ENCODE measurements at regions not wholly inside any gene's neighbourhood (a gene's known extent, or its start where the extent isn't known, plus 50 kb on each side); places are given as distances from the start of the nearest gene placed in this dataset.
A peak's percentile ranks its signal among the peaks of the same experiment; 100 is the strongest.

- no peaks in the 10 kb centered on the region for H3K4me1 ChIP-seq (ENCODE audit: insufficient read depth, low read length)
- no peaks in the 10 kb centered on the region for H3K27me3 ChIP-seq (ENCODE audit: insufficient read depth, low read length)
- no peaks in the 10 kb centered on the region for H3K9me3 ChIP-seq (ENCODE audit: control insufficient read depth in 1 of 2, low read length in 2 of 2)
- no peaks in the 10 kb centered on the region for H3K36me3 ChIP-seq (ENCODE audit: insufficient read depth, low read length)
- H3K4me3 ChIP-seq (ENCODE audit: low read length in 2 of 2) = no peak overlapping the region
- Mint-ChIP-seq H3K9me3 (peaks cover 0 to 5% (median 0%) of the 10 kb centered on the region in 8 donors), H3K27me3 (peaks cover 4 to 6% of the 10 kb centered on the region in 2 donors), H3K27ac (no peak overlapping the region), H3K36me3 (no peaks in the 10 kb centered on the region), H3K4me1 (peaks cover 0 to 1% (median 0%) of the 10 kb centered on the region in 4 donors), H3K4me3 (no peak overlapping the region)
- no peak overlapping the region for H3K27ac ChIP-seq (ENCODE audit: low read depth, low read length)
- POLR2A ChIA-PET (ENCODE audit: partially characterized antibody) = no interaction called here
- CTCF ChIA-PET (ENCODE audit: partially characterized antibody) = interaction anchor here (1.1 kb wide), 1 partner anchor 338 kb away, joined by 3 read pairs; no protein-coding TSS in a partner anchor
- intact Hi-C loops (cut with micrococcal nuclease) = no loop called here
- no peak for DNase-seq
Measured at GRCh38 chr1:99131546-99131945, 126.9 kb upstream of the PLPPR5 start.

DNA sequence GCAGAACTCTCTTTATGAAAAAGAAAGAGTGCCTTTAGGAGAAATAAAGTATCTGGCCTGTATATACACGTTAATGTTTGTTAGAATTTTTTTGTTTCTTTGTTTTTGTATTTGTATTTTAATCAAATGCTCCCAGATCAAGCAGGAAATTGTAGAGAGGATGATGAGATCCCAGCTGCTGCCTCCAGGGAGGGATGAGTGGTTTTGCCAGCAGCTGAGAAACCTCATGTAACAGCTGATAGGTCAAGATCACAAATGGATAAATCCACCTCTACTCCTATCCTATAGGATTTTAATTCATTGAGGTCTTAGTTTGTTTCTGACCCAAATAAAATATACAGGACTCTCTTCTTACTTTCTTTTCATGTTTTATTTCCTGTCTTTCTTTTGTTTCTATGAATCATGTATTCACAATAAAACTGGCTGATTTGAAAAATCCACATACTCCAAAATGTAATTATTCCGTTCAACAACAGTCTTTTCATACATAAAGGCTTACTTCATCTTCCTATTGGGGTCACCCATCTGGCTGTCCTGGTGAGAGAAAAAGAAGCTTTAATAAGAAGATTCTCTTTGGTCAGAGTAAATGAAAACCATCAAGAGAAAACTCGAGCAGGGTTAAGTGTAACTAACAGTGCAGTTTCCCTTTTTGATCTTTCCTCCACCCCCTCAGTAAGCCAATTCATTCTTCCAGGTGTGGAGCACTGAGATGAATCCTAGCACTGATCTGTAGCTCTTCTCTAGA is 129.3 kb upstream of the PLPPR5 start:
- intact Hi-C loops (cut with micrococcal nuclease) = no loop called here
- H3K27ac ChIP-seq (ENCODE audit: low read depth, low read length) = no peak overlapping the region
- Mint-ChIP-seq H3K27me3 (peaks cover 4 to 6% of the 10 kb centered on the region in 2 donors), H3K4me3 (no peak overlapping the region), H3K9me3 (peaks cover 0 to 6% (median 0%) of the 10 kb centered on the region in 8 donors), H3K27ac (no peak overlapping the region), H3K36me3 (no peaks in the 10 kb centered on the region), H3K4me1 (peaks cover 0 to 1% (median 0%) of the 10 kb centered on the region in 4 donors)
- H3K27me3 ChIP-seq (ENCODE audit: insufficient read depth, low read length) = no peaks in the 10 kb centered on the region
- no peaks in the 10 kb centered on the region for H3K4me1 ChIP-seq (ENCODE audit: insufficient read depth, low read length)
- POLR2A ChIA-PET (ENCODE audit: partially characterized antibody) = no interaction called here
- H3K4me3 ChIP-seq (ENCODE audit: low read length in 2 of 2) = no peak overlapping the region
- H3K9me3 ChIP-seq (ENCODE audit: control insufficient read depth in 1 of 2, low read length in 2 of 2) = no peaks in the 10 kb centered on the region
- CTCF ChIA-PET (ENCODE audit: partially characterized antibody) = no interaction called here
- no peak for DNase-seq
- H3K36me3 ChIP-seq (ENCODE audit: insufficient read depth, low read length) = no peaks in the 10 kb centered on the region

- Histone ChIP-seq H3K9me3 (ENCODE audit: control insufficient read depth in 1 of 2, low read length in 2 of 2) (no peaks in the 10 kb centered on the region), H3K27me3 (ENCODE audit: insufficient read depth, low read length) (no peaks in the 10 kb centered on the region), H3K27ac (ENCODE audit: low read depth, low read length) (no peak overlapping the region), H3K36me3 (ENCODE audit: insufficient read depth, low read length) (no peaks in the 10 kb centered on the region), H3K4me1 (ENCODE audit: insufficient read depth, low read length) (no peaks in the 10 kb centered on the region), H3K4me3 (ENCODE audit: low read length in 2 of 2) (no peak overlapping the region)
- POLR2A ChIA-PET (ENCODE audit: partially characterized antibody) = no interaction called here
- H3K27me3 Mint-ChIP-seq = peaks cover 2 to 3% of the 10 kb centered on the region in 2 donors
- CTCF ChIA-PET (ENCODE audit: partially characterized antibody) = no interaction called here
- peaks cover 0 to 4% (median 0%) of the 10 kb centered on the region in 8 donors for H3K9me3 Mint-ChIP-seq
- H3K27ac Mint-ChIP-seq = no peak overlapping the region
- DNase-seq = no peak
- intact Hi-C loops (cut with micrococcal nuclease) = no loop called here
- H3K4me1 Mint-ChIP-seq = peaks cover 0 to 1% (median 0%) of the 10 kb centered on the region in 4 donors
- no peaks in the 10 kb centered on the region for H3K36me3 Mint-ChIP-seq
- H3K4me3 Mint-ChIP-seq = no peak overlapping the region
Measured at GRCh38 chr1:99137554-99138206, 126.6 kb upstream of the PLPPR4 start.

DNA sequence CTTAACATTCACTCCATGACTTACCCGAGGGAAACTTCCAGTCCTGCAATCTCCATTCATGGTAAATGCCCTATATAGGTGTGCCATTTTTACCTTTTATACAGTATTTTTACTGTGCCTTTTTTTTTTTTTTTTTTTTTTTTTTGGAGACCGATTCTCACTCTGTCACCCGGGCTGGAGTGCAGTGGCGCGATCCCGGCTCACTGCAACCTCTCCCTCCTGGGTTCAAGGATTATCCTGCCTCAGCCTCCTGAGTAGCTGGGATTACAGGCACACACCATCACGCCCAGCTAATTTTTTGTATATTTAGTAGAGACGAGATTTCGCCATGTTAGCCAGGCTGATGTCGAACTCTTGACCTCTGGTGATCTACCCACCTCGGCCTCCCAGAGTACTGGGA is 124.4 kb upstream of the PLPPR4 start:
- H3K4me1 ChIP-seq (ENCODE audit: insufficient read depth, low read length) = no peaks in the 10 kb centered on the region
- POLR2A ChIA-PET (ENCODE audit: partially characterized antibody) = no interaction called here
- H3K4me3 Mint-ChIP-seq = no peak overlapping the region
- H3K4me1 Mint-ChIP-seq = no peaks in the 10 kb centered on the region
- H3K27me3 Mint-ChIP-seq = peaks cover 0 to 2% of the 10 kb centered on the region in 2 donors
- no peaks in the 10 kb centered on the region for H3K36me3 Mint-ChIP-seq
- H3K27me3 ChIP-seq (ENCODE audit: insufficient read depth, low read length) = no peaks in the 10 kb centered on the region
- no peak overlapping the region for H3K27ac Mint-ChIP-seq
- H3K4me3 ChIP-seq (ENCODE audit: low read length in 2 of 2) = no peak overlapping the region
- H3K27ac ChIP-seq (ENCODE audit: low read depth, low read length) = no peak overlapping the region
- CTCF ChIA-PET (ENCODE audit: partially characterized antibody) = interaction anchor here (0.7 kb wide), 1 partner anchor 1836 kb away, joined by 3 read pairs; no protein-coding TSS in a partner anchor
- H3K9me3 Mint-ChIP-seq = peaks cover 0 to 4% (median 0%) of the 10 kb centered on the region in 8 donors
- no peaks in the 10 kb centered on the region for H3K9me3 ChIP-seq (ENCODE audit: control insufficient read depth in 1 of 2, low read length in 2 of 2)
- no peak for DNase-seq
- intact Hi-C loops (cut with micrococcal nuclease) = no loop called here
- no peaks in the 10 kb centered on the region for H3K36me3 ChIP-seq (ENCODE audit: insufficient read depth, low read length)

GRCh38 chr1:99146129-99146848 is 118.0 kb upstream of the PLPPR4 start:
- DNase-seq = peak in 1 of 5 donors; percentile 31
- intact Hi-C loops (cut with micrococcal nuclease) = no loop called here
- H3K4me3 ChIP-seq (ENCODE audit: low read length in 2 of 2) = no peak overlapping the region
- Mint-ChIP-seq H3K36me3 (no peaks in the 10 kb centered on the region), H3K27me3 (peaks cover 1 to 2% of the 10 kb centered on the region in 2 donors), H3K27ac (no peak overlapping the region), H3K4me1 (no peaks in the 10 kb centered on the region), H3K4me3 (no peak overlapping the region), H3K9me3 (no peaks in the 10 kb centered on the region)
- H3K27ac ChIP-seq (ENCODE audit: low read depth, low read length) = no peak overlapping the region
- no peaks in the 10 kb centered on the region for H3K27me3 ChIP-seq (ENCODE audit: insufficient read depth, low read length)
- no peaks in the 10 kb centered on the region for H3K4me1 ChIP-seq (ENCODE audit: insufficient read depth, low read length)
- POLR2A ChIA-PET (ENCODE audit: partially characterized antibody) = no interaction called here
- CTCF ChIA-PET (ENCODE audit: partially characterized antibody) = no interaction called here
- H3K36me3 ChIP-seq (ENCODE audit: insufficient read depth, low read length) = no peaks in the 10 kb centered on the region
- H3K9me3 ChIP-seq (ENCODE audit: control insufficient read depth in 1 of 2, low read length in 2 of 2) = no peaks in the 10 kb centered on the region

DNA sequence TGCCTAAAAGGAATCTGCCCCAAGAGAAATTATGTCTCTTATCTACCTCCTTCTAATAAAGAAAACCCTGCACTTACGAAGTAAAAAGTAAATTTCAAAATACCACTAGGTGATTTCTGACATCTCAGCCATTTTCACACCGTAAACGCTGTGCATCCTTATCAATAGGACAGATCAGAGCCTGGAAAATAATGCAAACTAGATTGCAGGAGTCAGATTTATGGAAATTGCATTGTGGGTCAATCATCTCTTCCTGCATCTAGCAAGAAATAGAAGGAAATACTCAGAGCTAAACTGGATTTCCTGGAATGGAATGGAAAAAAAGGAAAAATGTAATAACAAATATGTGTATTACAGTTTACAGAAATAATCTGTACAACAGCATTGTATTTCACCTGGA is 114.3 kb upstream of the PLPPR4 start:
- no peaks in the 10 kb centered on the region for H3K4me1 Mint-ChIP-seq
- Histone ChIP-seq H3K27ac (ENCODE audit: low read depth, low read length) (no peak overlapping the region), H3K4me1 (ENCODE audit: insufficient read depth, low read length) (no peaks in the 10 kb centered on the region), H3K36me3 (ENCODE audit: insufficient read depth, low read length) (no peaks in the 10 kb centered on the region), H3K9me3 (ENCODE audit: control insufficient read depth in 1 of 2, low read length in 2 of 2) (no peaks in the 10 kb centered on the region), H3K27me3 (ENCODE audit: insufficient read depth, low read length) (no peaks in the 10 kb centered on the region), H3K4me3 (ENCODE audit: low read length in 2 of 2) (no peak overlapping the region)
- H3K36me3 Mint-ChIP-seq = no peaks in the 10 kb centered on the region
- no peak overlapping the region for H3K27ac Mint-ChIP-seq
- H3K4me3 Mint-ChIP-seq = no peak overlapping the region
- ChIA-PET POLR2A (ENCODE audit: partially characterized antibody) (interaction anchor here (0.6 kb wide), 1 partner anchor 41 kb away, joined by 3 read pairs; no protein-coding TSS in a partner anchor), CTCF (ENCODE audit: partially characterized antibody) (no interaction called here)
- H3K9me3 Mint-ChIP-seq = no peaks in the 10 kb centered on the region
- DNase-seq = no peak
- peaks cover 0 to 1% of the 10 kb centered on the region in 2 donors for H3K27me3 Mint-ChIP-seq
- intact Hi-C loops (cut with micrococcal nuclease) = no loop called here

DNA sequence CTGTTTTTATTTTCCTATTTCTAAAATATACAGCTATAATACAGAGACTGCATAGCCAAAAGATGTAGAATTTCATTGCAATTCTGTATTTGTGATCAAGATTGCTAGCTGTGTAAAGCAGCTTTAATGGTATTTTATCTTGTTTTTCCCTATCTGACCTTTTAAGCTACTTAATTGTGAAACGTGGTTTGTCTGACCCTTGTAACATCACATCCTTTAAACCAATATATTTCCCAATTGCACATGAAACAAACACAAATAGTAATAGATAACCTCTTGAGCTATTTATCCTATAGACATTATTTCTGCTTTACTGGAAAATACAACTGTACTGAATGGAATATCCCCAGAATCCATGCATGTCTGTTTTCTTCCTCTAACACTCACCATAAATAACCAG is 112.2 kb upstream of the PLPPR4 start:
- H3K4me3 Mint-ChIP-seq = no peak overlapping the region
- intact Hi-C loops (cut with micrococcal nuclease) = no loop called here
- POLR2A ChIA-PET (ENCODE audit: partially characterized antibody) = no interaction called here
- no peaks in the 10 kb centered on the region for H3K36me3 ChIP-seq (ENCODE audit: insufficient read depth, low read length)
- H3K4me1 Mint-ChIP-seq = no peaks in the 10 kb centered on the region
- no peaks in the 10 kb centered on the region for H3K9me3 ChIP-seq (ENCODE audit: control insufficient read depth in 1 of 2, low read length in 2 of 2)
- CTCF ChIA-PET (ENCODE audit: partially characterized antibody) = no interaction called here
- H3K36me3 Mint-ChIP-seq = no peaks in the 10 kb centered on the region
- no peak overlapping the region for H3K27ac Mint-ChIP-seq
- no peaks in the 10 kb centered on the region for H3K4me1 ChIP-seq (ENCODE audit: insufficient read depth, low read length)
- no peak overlapping the region for H3K27ac ChIP-seq (ENCODE audit: low read depth, low read length)
- peaks cover 1 to 3% of the 10 kb centered on the region in 2 donors for H3K27me3 Mint-ChIP-seq
- no peaks in the 10 kb centered on the region for H3K9me3 Mint-ChIP-seq
- no peak overlapping the region for H3K4me3 ChIP-seq (ENCODE audit: low read length in 2 of 2)
- no peak for DNase-seq
- H3K27me3 ChIP-seq (ENCODE audit: insufficient read depth, low read length) = no peaks in the 10 kb centered on the region
